GM12878 (cell line): ENCODE measurements at regions not wholly inside any gene's neighbourhood (a gene's known extent, or its start where the extent isn't known, plus 50 kb on each side); places are given as distances from the start of the nearest gene placed in this dataset.

ENCODE experiments used
- ATAC-seq: fragments of 200-7000 bp; cut with Tn5 transposase; 3 replicates; pipeline ENCODE4 v1.9.1; 2020; ENCODE audit warnings: mild to moderate bottlenecking, moderate library complexity
- BruUV-seq: library from RNA; stranded (reverse); fragments of 400-500 nt; replicated peaks from 2 replicates; lab custom pipeline; 2021; lab: Mats Ljungman, UMichigan
- CTCF ChIA-PET: fragments of 300-600 bp; sonication (Branson Sonifier 250); formaldehyde crosslinking; extraction: SDS; loops from one replicate; lab custom pipeline; 2021; ENCODE audit warnings: inconsistent platforms; lab: Yijun Ruan, JAX
- POLR2A ChIA-PET: fragments of 350-600 bp; formaldehyde crosslinking; extraction: SDS; loops from one replicate; lab custom pipeline; 2021; ENCODE audit warnings: inconsistent platforms; lab: Charles Lee
- RAD21 ChIA-PET: fragments of 300-600 bp; sonication (Branson Sonifier 250); formaldehyde crosslinking; loops from one replicate; lab custom pipeline; 2023; ENCODE audit warnings: antibody characterized with exemption; ENCODE audit not compliant: unreplicated experiment; lab: Charles Lee
- SMC1A ChIA-PET: fragments of 300-600 bp; sonication (Branson Sonifier 250); formaldehyde crosslinking; loops from one replicate; lab custom pipeline; 2023; ENCODE audit not compliant: unreplicated experiment, uncharacterized antibody; lab: Charles Lee
- DNase-seq: peaks from one replicate; pipeline ENCODE4 v3.0.0-alpha.2; 2011; ENCODE audit warnings: low read depth, low spot score
- FAIRE-seq: peaks from 3 replicates; lab custom pipeline; 2011; peaks lifted over from hg19 to GRCh38; lab: Jason Lieb, UNC
- H2AFZ ChIP-seq: 2 replicates; pipeline ENCODE4 v1.6.0; 2011; ENCODE audit warnings: low read depth, low read length, control low read depth; ENCODE audit not compliant: control insufficient read depth
- H3K27ac ChIP-seq: 2 replicates; pipeline ENCODE4 v1.5.1; 2011; ENCODE audit warnings: control low read depth; ENCODE audit not compliant: control insufficient read depth, insufficient read depth
- H3K27me3 ChIP-seq, 2 experiments: replicated peaks in 1 of 2; 2 replicates each; pipeline versions ENCODE4 v1.6.0 to v1.6.1; 2011; ENCODE audit warnings: low read length in 1 of 2; ENCODE audit not compliant: control insufficient read depth in 2 of 2, insufficient read depth in 2 of 2
- H3K36me3 ChIP-seq, 2 experiments: 2 replicates each; pipeline ENCODE4 v1.5.1; 2011; ENCODE audit warnings: low read length in 1 of 2; ENCODE audit not compliant: control insufficient read depth in 2 of 2, insufficient read depth in 2 of 2
- H3K4me1 ChIP-seq: 2 replicates; pipeline ENCODE4 v1.6.1; 2011; ENCODE audit warnings: mild to moderate bottlenecking, low read length, moderate library complexity, mixed read lengths; ENCODE audit not compliant: control insufficient read depth, insufficient read depth
- H3K4me2 ChIP-seq: 2 replicates; pipeline ENCODE4 v1.6.0; 2011; ENCODE audit warnings: control low read depth; ENCODE audit not compliant: control insufficient read depth, insufficient read depth
- H3K4me3 ChIP-seq: fragments of 200-600 bp; sonication (generic); 2 replicates; pipeline ENCODE4 v1.5.1; 2016
- H3K79me2 ChIP-seq: 2 replicates; pipeline ENCODE4 v1.6.0; 2011; ENCODE audit warnings: low read length; ENCODE audit not compliant: control insufficient read depth, insufficient read depth
- H3K9ac ChIP-seq: 2 replicates; pipeline ENCODE4 v1.8.0; 2011; ENCODE audit warnings: low read length, control low read depth, mixed read lengths; ENCODE audit not compliant: control insufficient read depth, insufficient read depth
- H3K9me3 ChIP-seq: replicated peaks from 3 replicates; pipeline ENCODE4 v1.5.1; 2011; ENCODE audit warnings: mild to moderate bottlenecking, low read length; ENCODE audit not compliant: control insufficient read depth, insufficient read depth
- H4K20me1 ChIP-seq: 2 replicates; pipeline ENCODE4 v1.6.0; 2011; ENCODE audit not compliant: control insufficient read depth, insufficient read depth
- ATF7 ChIP-seq: fragments of 450-650 bp; IDR thresholded peaks from 2 replicates; pipeline ENCODE4 v1.6.1; 2016; ENCODE audit warnings: low read depth, mild to moderate bottlenecking
- E4F1 ChIP-seq: fragments of 450-650 bp; IDR thresholded peaks from 2 replicates; pipeline ENCODE4 v1.6.1; 2018; ENCODE audit warnings: borderline replicate concordance, mild to moderate bottlenecking; ENCODE audit not compliant: partially characterized antibody
- EGR1 ChIP-seq, 2 experiments: IDR thresholded peaks; 1 replicate in 1 of 2; 2 replicates in 1 of 2; pipeline ENCODE4 v1.6.1; 2011 to 2012; ENCODE audit warnings: low read depth in 2 of 2, low read length in 2 of 2, borderline replicate concordance in 1 of 2, mild to moderate bottlenecking in 1 of 2, moderate library complexity in 1 of 2
- FOS ChIP-seq: IDR thresholded peaks from 3 replicates; pipeline ENCODE4 v1.6.1; 2011; ENCODE audit warnings: borderline replicate concordance; ENCODE audit not compliant: insufficient read length; ENCODE audit errors: extremely low read depth
- HDAC6 ChIP-seq: fragments of 200-600 bp; sonication (generic); IDR thresholded peaks from one replicate; pipeline ENCODE4 v1.8.0; 2017; ENCODE audit warnings: antibody characterized with exemption; ENCODE audit not compliant: unreplicated experiment
- KDM1A ChIP-seq: fragments of 200-600 bp; sonication (generic); IDR thresholded peaks from 2 replicates; pipeline ENCODE4 v1.6.1; 2016; ENCODE audit warnings: borderline replicate concordance
- POLR2A ChIP-seq: IDR thresholded peaks from 2 replicates; pipeline ENCODE4 v1.6.1; 2011; ENCODE audit warnings: low read depth, mild to moderate bottlenecking, low read length
- RCOR1 ChIP-seq: conservative IDR thresholded peaks from 2 replicates; pipeline ENCODE4 v1.6.1; 2012; ENCODE audit warnings: low read depth, low read length, improper control_type of control experiment
- RELA ChIP-seq: fragments of 450-650 bp; IDR thresholded peaks from 2 replicates; pipeline ENCODE4 v1.8.0; 2014; ENCODE audit warnings: borderline replicate concordance; ENCODE audit not compliant: partially characterized antibody
- SMARCA5 ChIP-seq: fragments of 450-650 bp; IDR thresholded peaks from 2 replicates; pipeline ENCODE4 v1.6.1; 2017; ENCODE audit warnings: mild to moderate bottlenecking
- SP1 ChIP-seq: IDR thresholded peaks from one replicate; pipeline ENCODE4 v1.6.1; 2011; ENCODE audit warnings: low read depth, low read length
- TARDBP ChIP-seq: IDR thresholded peaks from 2 replicates; pipeline ENCODE4 v1.6.1; 2016; ENCODE audit warnings: borderline replicate concordance
- ZNF274 ChIP-seq: IDR thresholded peaks from one replicate; pipeline ENCODE4 v1.8.0; 2011; ENCODE audit not compliant: insufficient read length, insufficient read depth
- ZZZ3 ChIP-seq: IDR thresholded peaks from 2 replicates; pipeline ENCODE4 v1.6.1; 2011; ENCODE audit warnings: low read depth; ENCODE audit not compliant: control insufficient read depth, insufficient read length
- WGBS: methylation state at CpG from one replicate; pipeline ENCODE4 v1.1.6; 2016; ENCODE audit warnings: low lambda C conversion rate; ENCODE audit not compliant: insufficient replicate concordance, insufficient coverage; ENCODE audit errors: missing lambda C conversion rate; 5-methylcytosine and 5-hydroxymethylcytosine counted together
- in situ Hi-C: fragments of 300-500 bp; cut with MboI; formaldehyde crosslinking; loops from 9 replicates; pipeline ENCODE4 v1.14.3; 2018; ENCODE audit warnings: mixed read lengths
- intact Hi-C: fragments of 100-400 bp; cut with micrococcal nuclease; formaldehyde crosslinking; loops from one replicate; pipeline ENCODE4 v1.14.2; 2022; ENCODE audit not compliant: unreplicated experiment
- TF ChIP-seq, protein P1 (sequence below): fragments of 450-650 bp; conservative IDR thresholded peaks from 2 replicates; pipeline ENCODE4 v1.6.1; 2017; ENCODE audit warnings: mild to moderate bottlenecking, moderate library complexity

DNA sequence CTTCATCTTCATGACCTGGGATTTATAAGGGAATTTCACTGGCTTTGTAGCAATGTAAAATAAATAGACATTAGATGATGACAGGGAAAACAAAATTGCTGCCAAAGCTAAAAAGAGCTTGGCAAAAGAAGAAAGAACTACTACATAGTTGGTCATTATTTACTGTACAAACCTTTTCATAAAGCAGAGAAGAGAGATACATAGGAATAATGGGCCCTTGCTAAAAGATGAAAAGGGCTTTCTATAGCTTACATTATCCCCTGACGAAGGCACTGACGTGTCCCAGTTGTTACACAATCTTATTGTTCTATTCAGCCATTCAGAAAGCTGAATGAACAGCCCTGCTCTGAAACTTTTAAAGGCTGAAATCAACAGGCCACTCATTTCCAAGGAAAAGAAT lies 57.1 kb downstream of the ZC3H11B start:
- H3K4me2 ChIP-seq: no peak overlapping the region
- ChIA-PET RAD21 (no interaction called here), POLR2A (no interaction called here), SMC1A (interaction anchor here (1.0 to 1.3 kb wide), 2 partner anchors 42 to 92 kb away, joined by 3 read pairs; no protein-coding TSS in a partner anchor), CTCF (interaction anchor here (1.8 kb wide), 1 partner anchor 12 kb away, joined by 4 read pairs; no protein-coding TSS in a partner anchor)
- FAIRE-seq (no peak), ATAC-seq (no peak), DNase-seq (no peak)
- H3K4me3 ChIP-seq: no peak overlapping the region
- H3K27me3 ChIP-seq: peaks cover 0 to 2% of the 10 kb centered on the region in 2 experiments; a peak in 2 of 4 replicates
- in situ Hi-C loops: no loop called here
- no peaks in the 10 kb centered on the region for H4K20me1 ChIP-seq
- H3K27ac ChIP-seq: no peak overlapping the region
- H3K4me1 ChIP-seq: no peaks in the 10 kb centered on the region
- TF ChIP-seq HDAC6 (no peak), E4F1 (no peak), KDM1A (no peak), SMARCA5 (no peak), RCOR1 (no peak), TARDBP (no peak), ZNF274 (no peak), RELA (no peak), SP1 (no peak), ATF7 (no peak), FOS (no peak), EGR1 (IDR thresholded peaks at IDR 0.05; ENCODE audit: borderline replicate concordance in 1 of 2, low read depth in 2 of 2, low read length in 2 of 2) (no peak), ZZZ3 (no peak), POLR2A (no peak)
- TF ChIP-seq, protein P1, sequence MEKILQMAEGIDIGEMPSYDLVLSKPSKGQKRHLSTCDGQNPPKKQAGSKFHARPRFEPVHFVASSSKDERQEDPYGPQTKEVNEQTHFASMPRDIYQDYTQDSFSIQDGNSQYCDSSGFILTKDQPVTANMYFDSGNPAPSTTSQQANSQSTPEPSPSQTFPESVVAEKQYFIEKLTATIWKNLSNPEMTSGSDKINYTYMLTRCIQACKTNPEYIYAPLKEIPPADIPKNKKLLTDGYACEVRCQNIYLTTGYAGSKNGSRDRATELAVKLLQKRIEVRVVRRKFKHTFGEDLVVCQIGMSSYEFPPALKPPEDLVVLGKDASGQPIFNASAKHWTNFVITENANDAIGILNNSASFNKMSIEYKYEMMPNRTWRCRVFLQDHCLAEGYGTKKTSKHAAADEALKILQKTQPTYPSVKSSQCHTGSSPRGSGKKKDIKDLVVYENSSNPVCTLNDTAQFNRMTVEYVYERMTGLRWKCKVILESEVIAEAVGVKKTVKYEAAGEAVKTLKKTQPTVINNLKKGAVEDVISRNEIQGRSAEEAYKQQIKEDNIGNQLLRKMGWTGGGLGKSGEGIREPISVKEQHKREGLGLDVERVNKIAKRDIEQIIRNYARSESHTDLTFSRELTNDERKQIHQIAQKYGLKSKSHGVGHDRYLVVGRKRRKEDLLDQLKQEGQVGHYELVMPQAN: no peak
- intact Hi-C loops: no loop called here
- no peaks in the 10 kb centered on the region for H3K36me3 ChIP-seq
- BruUV-seq: no TSS peak
- WGBS: 28% methylated on average over 2 of the region's 2 CpGs
- no peaks in the 10 kb centered on the region for H3K79me2 ChIP-seq
- H3K9ac ChIP-seq: no peak overlapping the region
- no peak overlapping the region for H2AFZ ChIP-seq
- H3K9me3 ChIP-seq: no peaks in the 10 kb centered on the region
